ENCODE measurements at regions not wholly inside any gene's neighbourhood (a gene's known extent, or its start where the extent isn't known, plus 50 kb on each side); places are given as distances from the start of the nearest gene placed in this dataset.
A peak's percentile ranks its signal among the peaks of the same experiment; 100 is the strongest.

- Histone ChIP-seq H3K4ac (ENCODE audit: low read depth, low read length) (no peak overlapping the region), H3K18ac (ENCODE audit: low read depth, low read length) (no peak overlapping the region), H2AK5ac (ENCODE audit: low read depth, low read length) (no peak overlapping the region), H4K20me1 (ENCODE audit: insufficient read depth, low read length) (no peaks in the 10 kb centered on the region), H2BK15ac (ENCODE audit: low read depth, low read length) (no peak overlapping the region), H3K56ac (ENCODE audit: extremely low read depth, insufficient read depth, low read length) (no peak overlapping the region), H3K9me1 (ENCODE audit: insufficient read depth, low read length) (no peaks in the 10 kb centered on the region), H3K79me1 (ENCODE audit: low read depth in 1 of 2, low read length in 2 of 2) (no peaks in the 10 kb centered on the region), H3K4me3 (ENCODE audit: insufficient read depth, low read depth, low read length) (no peak overlapping the region), H3K9ac (ENCODE audit: low read depth, low read length) (no peak overlapping the region), H2BK20ac (ENCODE audit: low read depth, low read length) (peak overlapping the region; percentile 48; the same call in 1 of the 2 replicates), H4K91ac (ENCODE audit: insufficient read depth, low read depth, low read length) (no peak overlapping the region), H3K4me1 (ENCODE audit: control insufficient read depth, insufficient read depth, low read length) (peaks cover 6% of the 10 kb centered on the region; the same call in 1 of the 2 replicates), H3K4me2 (ENCODE audit: low read depth, low read length) (peak overlapping the region; percentile 45; the same call in 1 of the 2 replicates), H3K27me3 (ENCODE audit: control insufficient read depth, insufficient read depth, low read length) (no peaks in the 10 kb centered on the region), H3K36me3 (ENCODE audit: control insufficient read depth, insufficient read depth, low read length) (no peaks in the 10 kb centered on the region), H2AFZ (replicated peaks; ENCODE audit: low read length, poor library complexity) (no peak overlapping the region), H4K5ac (ENCODE audit: low read depth, low read length) (no peak overlapping the region), H3K23ac (ENCODE audit: low read depth, low read length) (no peak overlapping the region), H2BK5ac (ENCODE audit: low read depth, low read length, poor library complexity, severe bottlenecking) (no peak overlapping the region), H3K9me3 (ENCODE audit: control insufficient read depth, insufficient read depth, low read length) (no peaks in the 10 kb centered on the region), H3K27ac (ENCODE audit: insufficient read depth, low read length) (no peak overlapping the region), H2AK9ac (replicated peaks; ENCODE audit: low read depth, low read length, poor library complexity) (no peak overlapping the region), H3K14ac (replicated peaks; ENCODE audit: low read depth, low read length) (no peak overlapping the region), H4K8ac (ENCODE audit: low read depth in 2 of 2, low read length in 2 of 2) (no peak overlapping the region), H2BK120ac (ENCODE audit: low read depth, low read length) (peak overlapping the region; percentile 16; the same call in 1 of the 2 replicates)
- dilution Hi-C loops (cut with HindIII; ENCODE audit: low sequenced_read_pairs, unreplicated experiment): no loop called here
- POLR2A ChIA-PET (ENCODE audit: unreplicated experiment): no interaction called here
- DNase-seq (peak; percentile 82), ATAC-seq (ENCODE audit: low read depth) (peak; percentile 61)
- in situ Hi-C loops (cut with MboI; ENCODE audit: low sequenced_read_pairs): no loop called here
- no CpG with 5 or more reads among the region's 8 CpGs for WGBS, 2 experiments (ENCODE audit: extremely low coverage in 2 of 2, insufficient read length in 1 of 2)
- intact Hi-C loops (cut with micrococcal nuclease): no loop called here
- CTCF ChIA-PET: interaction anchor here (0.6 to 1.0 kb wide), 3 partner anchors 16 to 171 kb away, joined by 3 to 4 read pairs (median 3); no protein-coding TSS in a partner anchor
- TF ChIP-seq MAFK (IDR thresholded peaks at IDR 0.05; ENCODE audit: low read depth, low read length) (no peak), CTCF (conservative IDR thresholded peaks at IDR 0.05; ENCODE audit: low read depth, low read length) (no peak), MAZ (IDR thresholded peaks at IDR 0.05; ENCODE audit: borderline replicate concordance, low read depth, low read length) (no peak), ELK1 (IDR thresholded peaks at IDR 0.05; ENCODE audit: borderline replicate concordance, low read depth, low read length) (no peak), CEBPB (IDR thresholded peaks at IDR 0.05; ENCODE audit: low read depth, low read length) (no peak), RCOR1 (IDR thresholded peaks at IDR 0.05; ENCODE audit: insufficient replicate concordance, low read length) (no peak), MXI1 (IDR thresholded peaks at IDR 0.05; ENCODE audit: borderline replicate concordance, low read depth, low read length) (no peak), SMC3 (IDR thresholded peaks at IDR 0.05; ENCODE audit: low read depth, low read length) (no peak), CHD1 (IDR thresholded peaks at IDR 0.05; ENCODE audit: low read depth, low read length) (no peak), RFX5 (IDR thresholded peaks at IDR 0.05; ENCODE audit: low read depth, low read length) (no peak), NFE2L2 (IDR thresholded peaks at IDR 0.05; ENCODE audit: low read depth, low read length) (no peak), USF2 (IDR thresholded peaks at IDR 0.05; ENCODE audit: low read depth, low read length) (no peak), BHLHE40 (IDR thresholded peaks at IDR 0.05; ENCODE audit: low read depth, low read length) (no peak), POLR2A (IDR thresholded peaks at IDR 0.05; ENCODE audit: low read depth, low read length) (no peak)
- BruUV-seq (replicated peaks): no TSS peak
These were observed 183.7 kb upstream of the LMCD1 start for GRCh38 chr3:8317661-8318649.

Data from IMR-90 (cell line).